ENCODE measurements at regions not wholly inside any gene's neighbourhood (a gene's known extent, or its start where the extent isn't known, plus 50 kb on each side); places are given as distances from the start of the nearest gene placed in this dataset.

DNA sequence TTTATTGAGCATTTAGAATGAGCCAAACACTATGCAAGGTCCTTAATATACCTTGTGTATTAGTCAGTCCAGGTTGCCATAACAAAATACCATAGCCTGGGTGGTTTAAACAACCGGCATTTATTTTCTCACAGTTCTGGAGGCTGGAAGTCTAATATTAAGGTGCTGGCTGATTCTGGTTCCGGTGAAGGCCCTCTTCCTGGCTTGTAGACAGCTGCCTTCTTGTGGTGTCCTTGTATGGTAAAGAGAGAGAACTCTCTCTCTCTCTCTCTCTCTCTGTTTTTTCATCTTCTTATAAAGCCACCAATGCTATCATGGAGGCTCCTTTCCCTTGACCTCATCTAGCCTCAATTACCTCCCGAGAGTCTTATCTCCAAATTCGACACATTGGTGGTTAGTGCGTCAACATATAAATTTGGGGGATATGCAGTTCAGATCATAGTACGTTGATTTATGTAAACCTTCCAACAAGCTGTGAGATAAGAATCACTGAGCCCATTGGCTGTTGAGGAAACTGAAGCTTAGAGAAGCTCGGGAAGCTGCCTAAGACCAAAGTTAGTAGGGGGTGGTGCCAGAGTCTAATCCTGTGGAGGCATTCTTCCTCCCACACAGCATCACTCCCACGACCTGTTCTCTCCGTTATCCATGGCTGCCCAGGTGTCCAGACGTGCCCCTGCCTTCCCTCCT, 298.0 kb upstream of the PROK2 start:
- no peak for DNase-seq
- H3F3A ChIP-seq (ENCODE audit: insufficient read depth, low read depth) = no peaks in the 10 kb centered on the region
- no peak overlapping the region for H3K27ac ChIP-seq
- no peaks in the 10 kb centered on the region for H4K20me1 ChIP-seq (ENCODE audit: insufficient read depth)
- BruUV-seq (replicated peaks) = no TSS peak
- H3K4me3 ChIP-seq = no peak overlapping the region
- CTCF ChIA-PET = no interaction called here
- H3K9me3 ChIP-seq (ENCODE audit: insufficient read depth, low read depth) = no peaks in the 10 kb centered on the region
- no peaks in the 10 kb centered on the region for H3K79me2 ChIP-seq (ENCODE audit: low read depth)
- intact Hi-C loops (cut with micrococcal nuclease; ENCODE audit: unreplicated experiment) = no loop called here
- H3K9me2 ChIP-seq (ENCODE audit: insufficient read depth) = no peaks in the 10 kb centered on the region
- no peak overlapping the region for H3K4me2 ChIP-seq
- no peak for TF ChIP-seq EZH2 (IDR thresholded peaks at IDR 0.05; ENCODE audit: low read depth)
- TF ChIP-seq, protein P1, sequence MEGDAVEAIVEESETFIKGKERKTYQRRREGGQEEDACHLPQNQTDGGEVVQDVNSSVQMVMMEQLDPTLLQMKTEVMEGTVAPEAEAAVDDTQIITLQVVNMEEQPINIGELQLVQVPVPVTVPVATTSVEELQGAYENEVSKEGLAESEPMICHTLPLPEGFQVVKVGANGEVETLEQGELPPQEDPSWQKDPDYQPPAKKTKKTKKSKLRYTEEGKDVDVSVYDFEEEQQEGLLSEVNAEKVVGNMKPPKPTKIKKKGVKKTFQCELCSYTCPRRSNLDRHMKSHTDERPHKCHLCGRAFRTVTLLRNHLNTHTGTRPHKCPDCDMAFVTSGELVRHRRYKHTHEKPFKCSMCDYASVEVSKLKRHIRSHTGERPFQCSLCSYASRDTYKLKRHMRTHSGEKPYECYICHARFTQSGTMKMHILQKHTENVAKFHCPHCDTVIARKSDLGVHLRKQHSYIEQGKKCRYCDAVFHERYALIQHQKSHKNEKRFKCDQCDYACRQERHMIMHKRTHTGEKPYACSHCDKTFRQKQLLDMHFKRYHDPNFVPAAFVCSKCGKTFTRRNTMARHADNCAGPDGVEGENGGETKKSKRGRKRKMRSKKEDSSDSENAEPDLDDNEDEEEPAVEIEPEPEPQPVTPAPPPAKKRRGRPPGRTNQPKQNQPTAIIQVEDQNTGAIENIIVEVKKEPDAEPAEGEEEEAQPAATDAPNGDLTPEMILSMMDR (conservative IDR thresholded peaks at IDR 0.05) = no peak
- no peaks in the 10 kb centered on the region for H3K36me3 ChIP-seq (ENCODE audit: low read depth)
- POLR2A ChIA-PET (ENCODE audit: unreplicated experiment) = no interaction called here
- no peak overlapping the region for H2AFZ ChIP-seq
- H3K4me1 ChIP-seq (replicated peaks; ENCODE audit: insufficient read depth) = no peaks in the 10 kb centered on the region
- H3K27me3 ChIP-seq (ENCODE audit: insufficient read depth, low read depth) = no peaks in the 10 kb centered on the region

DNA sequence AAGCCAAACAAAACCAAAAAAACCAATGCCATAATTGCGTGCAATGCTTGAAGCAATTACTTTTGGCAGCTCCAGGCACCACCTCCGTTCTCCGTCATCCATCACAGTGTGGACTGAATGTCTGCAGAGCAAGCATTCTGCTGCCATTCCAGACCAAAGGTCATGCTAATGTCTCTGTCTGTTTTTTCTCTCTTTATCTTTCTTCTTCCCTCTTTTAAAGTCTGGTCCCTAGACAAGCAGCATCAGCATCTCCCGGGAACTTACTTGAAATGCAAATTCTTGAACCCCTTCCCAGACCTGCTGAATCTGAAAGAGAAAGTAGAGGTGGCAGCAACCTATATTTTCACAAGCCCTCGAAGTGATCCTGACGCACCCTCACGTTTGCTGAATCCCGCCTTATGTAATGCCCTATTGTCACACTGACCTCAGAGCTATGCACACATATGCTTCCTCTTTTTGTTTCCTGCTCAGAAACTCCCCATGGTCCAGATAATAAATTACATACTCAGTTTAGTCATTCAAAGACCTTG, 297.3 kb upstream of the PROK2 start:
- Histone ChIP-seq H3K9me2 (ENCODE audit: insufficient read depth) (no peaks in the 10 kb centered on the region), H4K20me1 (ENCODE audit: insufficient read depth) (no peaks in the 10 kb centered on the region), H3K9me3 (ENCODE audit: insufficient read depth, low read depth) (no peaks in the 10 kb centered on the region), H3K79me2 (ENCODE audit: low read depth) (no peaks in the 10 kb centered on the region), H3K4me1 (replicated peaks; ENCODE audit: insufficient read depth) (no peaks in the 10 kb centered on the region), H3K27ac (no peak overlapping the region), H3K27me3 (ENCODE audit: insufficient read depth, low read depth) (no peaks in the 10 kb centered on the region), H3K36me3 (ENCODE audit: low read depth) (no peaks in the 10 kb centered on the region), H3F3A (ENCODE audit: insufficient read depth, low read depth) (no peaks in the 10 kb centered on the region), H3K4me3 (no peak overlapping the region), H2AFZ (no peak overlapping the region), H3K4me2 (no peak overlapping the region)
- BruUV-seq (replicated peaks) = no TSS peak
- DNase-seq = no peak
- POLR2A ChIA-PET (ENCODE audit: unreplicated experiment) = no interaction called here
- CTCF ChIA-PET = no interaction called here
- TF ChIP-seq, protein P1 (conservative IDR thresholded peaks at IDR 0.05) = no peak
- TF ChIP-seq EZH2 (IDR thresholded peaks at IDR 0.05; ENCODE audit: low read depth) = no peak
- intact Hi-C loops (cut with micrococcal nuclease; ENCODE audit: unreplicated experiment) = no loop called here

DNA sequence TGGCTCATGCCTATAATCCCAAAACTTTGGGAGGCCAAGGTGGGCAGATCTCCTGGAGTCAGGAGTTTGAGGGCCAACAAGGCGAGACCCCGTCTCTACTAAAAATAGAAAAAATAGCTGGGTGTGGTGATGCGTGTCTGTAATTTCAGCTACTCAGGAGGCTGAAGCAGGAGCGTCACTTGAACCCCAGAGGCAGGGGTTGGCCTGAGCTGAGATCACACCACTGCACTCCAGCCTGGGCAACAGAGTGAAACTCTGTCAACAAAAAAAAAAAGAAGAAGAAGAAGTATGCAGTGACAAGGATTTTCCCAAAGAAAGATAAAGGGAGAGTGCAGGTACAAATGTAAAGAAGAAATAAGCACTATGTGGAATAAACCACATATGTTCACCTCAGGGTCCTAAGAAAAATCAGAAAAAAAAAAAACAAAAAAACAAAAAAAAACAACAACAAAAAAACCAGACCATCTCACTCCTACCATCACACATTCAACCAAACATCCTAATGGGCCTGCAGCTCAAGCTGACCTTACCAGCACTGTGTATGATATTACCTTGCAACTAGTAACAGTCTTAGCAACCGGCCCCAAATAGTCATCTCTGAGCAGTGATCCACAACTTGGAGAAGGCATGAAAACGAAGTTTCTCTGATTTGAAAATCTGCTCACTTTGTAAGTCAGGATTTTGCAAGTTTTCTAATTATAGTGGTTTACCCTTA, 296.7 kb upstream of the PROK2 start:
- ChIA-PET CTCF (no interaction called here), POLR2A (ENCODE audit: unreplicated experiment) (no interaction called here)
- Histone ChIP-seq H3K4me3 (no peak overlapping the region), H3K4me2 (no peak overlapping the region), H4K20me1 (ENCODE audit: insufficient read depth) (no peaks in the 10 kb centered on the region), H3K9me2 (ENCODE audit: insufficient read depth) (no peaks in the 10 kb centered on the region), H3K9me3 (ENCODE audit: insufficient read depth, low read depth) (no peaks in the 10 kb centered on the region), H3K79me2 (ENCODE audit: low read depth) (no peaks in the 10 kb centered on the region), H3K27me3 (ENCODE audit: insufficient read depth, low read depth) (no peaks in the 10 kb centered on the region), H3K4me1 (replicated peaks; ENCODE audit: insufficient read depth) (no peaks in the 10 kb centered on the region), H2AFZ (no peak overlapping the region), H3K27ac (no peak overlapping the region), H3F3A (ENCODE audit: insufficient read depth, low read depth) (no peaks in the 10 kb centered on the region), H3K36me3 (ENCODE audit: low read depth) (no peaks in the 10 kb centered on the region)
- no peak for TF ChIP-seq EZH2 (IDR thresholded peaks at IDR 0.05; ENCODE audit: low read depth)
- TF ChIP-seq, protein P1 (conservative IDR thresholded peaks at IDR 0.05) = no peak
- no TSS peak for BruUV-seq (replicated peaks)
- DNase-seq = no peak
- intact Hi-C loops (cut with micrococcal nuclease; ENCODE audit: unreplicated experiment) = no loop called here
